CD4-positive, alpha-beta T cell treated with Interferon alpha-2 for 1 hour (primary cell): ENCODE measurements at regions not wholly inside any gene's neighbourhood (a gene's known extent, or its start where the extent isn't known, plus 50 kb on each side); places are given as distances from the start of the nearest gene placed in this dataset.

ENCODE experiments used
- DNase-seq, 2 donors: peaks; one replicate each; pipeline ENCODE4 v3.0.0-alpha.2; 2020 to 2022

DNA sequence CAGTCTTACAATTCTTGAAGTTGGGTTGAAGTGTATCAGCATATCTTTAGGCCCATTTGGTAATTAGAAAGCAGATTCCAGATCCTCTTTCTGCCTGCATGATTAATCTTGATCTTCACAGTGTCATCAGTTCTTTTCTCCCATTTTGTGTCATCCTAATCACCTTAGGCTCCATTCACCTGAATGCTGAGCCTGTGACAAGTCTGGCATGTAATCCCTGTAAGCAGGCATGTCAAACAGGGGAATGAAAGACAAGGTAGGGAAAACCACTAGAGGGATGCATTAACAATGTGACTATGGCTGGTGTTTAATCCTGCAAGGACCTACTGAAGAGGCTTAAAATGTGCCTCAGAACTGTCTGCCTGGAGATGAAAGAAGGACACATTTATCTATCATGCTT is 848.8 kb downstream of the TFAP2A start:
- DNase-seq: no peak

GRCh38 chr6:9564021-9564420 is 850.9 kb downstream of the TFAP2A start:
- DNase-seq: no peak

DNA sequence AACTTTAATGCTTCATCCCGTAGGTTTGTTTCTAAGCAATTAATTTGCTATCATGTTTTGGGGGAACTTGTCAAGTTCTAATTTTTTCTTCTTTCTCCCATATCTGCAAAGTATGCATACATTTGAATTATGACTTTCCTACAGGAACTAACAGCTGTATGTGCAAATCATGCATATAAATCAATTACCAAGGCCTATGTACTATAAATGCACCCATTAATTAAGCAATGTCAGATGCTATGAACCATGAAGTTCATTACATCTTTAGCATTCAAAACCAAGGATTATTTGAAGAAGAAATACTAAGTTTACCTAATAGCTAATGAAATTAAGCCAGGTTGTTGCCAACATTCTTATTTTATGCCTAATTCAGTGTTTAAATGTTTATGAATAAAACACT is 851.3 kb downstream of the TFAP2A start:
- DNase-seq: no peak

- no peak for DNase-seq
Observed at GRCh38 chr6:9554806-9555205, 860.1 kb downstream of the TFAP2A start.

DNA sequence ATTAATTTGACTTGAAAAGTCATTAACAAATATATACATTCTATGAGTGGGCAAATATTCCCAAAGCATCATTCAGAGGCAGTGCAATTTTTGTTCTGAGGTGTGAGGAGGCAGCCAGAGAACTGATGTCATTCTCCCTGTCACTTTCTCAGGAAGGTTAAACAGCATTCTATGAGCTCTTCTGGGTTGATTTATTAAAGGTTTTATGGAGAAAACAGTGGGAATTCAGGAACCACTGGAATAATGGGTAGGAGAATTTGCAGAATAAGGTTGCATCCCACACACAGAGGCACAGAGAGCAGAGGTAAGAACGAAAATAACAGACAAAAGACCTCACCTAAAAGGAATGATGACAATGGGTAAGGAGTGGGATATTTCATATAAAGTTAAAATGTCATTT is 860.6 kb downstream of the TFAP2A start:
- DNase-seq: no peak

GRCh38 chr6:9553002-9553401 is 861.9 kb downstream of the TFAP2A start:
- no peak for DNase-seq

DNA sequence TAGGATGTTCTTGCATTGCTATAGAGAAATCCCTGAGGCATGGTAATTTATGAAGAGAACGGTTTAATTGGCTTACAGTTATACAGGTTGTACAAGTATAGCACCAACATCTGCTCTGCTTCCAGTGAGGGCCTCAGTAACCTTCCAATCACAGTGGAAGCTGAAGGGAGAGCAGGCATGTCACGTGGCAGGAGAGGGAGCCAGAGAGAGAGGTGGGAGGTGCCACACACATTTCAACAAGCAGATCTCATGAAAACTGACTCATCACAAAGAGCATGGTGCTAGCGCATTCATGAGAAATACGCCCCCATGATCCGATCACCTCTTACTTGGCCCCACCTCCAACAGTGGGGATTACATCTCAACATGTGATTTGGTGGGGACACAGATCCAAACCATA is 871.2 kb downstream of the TFAP2A start:
- no peak for DNase-seq

GRCh38 chr6:9540534-9541126 is 874.2 kb downstream of the TFAP2A start:
- peak in 1 of 2 donors; percentile 8 for DNase-seq

GRCh38 chr6:9540126-9540525 is 874.7 kb downstream of the TFAP2A start:
- no peak for DNase-seq

DNA sequence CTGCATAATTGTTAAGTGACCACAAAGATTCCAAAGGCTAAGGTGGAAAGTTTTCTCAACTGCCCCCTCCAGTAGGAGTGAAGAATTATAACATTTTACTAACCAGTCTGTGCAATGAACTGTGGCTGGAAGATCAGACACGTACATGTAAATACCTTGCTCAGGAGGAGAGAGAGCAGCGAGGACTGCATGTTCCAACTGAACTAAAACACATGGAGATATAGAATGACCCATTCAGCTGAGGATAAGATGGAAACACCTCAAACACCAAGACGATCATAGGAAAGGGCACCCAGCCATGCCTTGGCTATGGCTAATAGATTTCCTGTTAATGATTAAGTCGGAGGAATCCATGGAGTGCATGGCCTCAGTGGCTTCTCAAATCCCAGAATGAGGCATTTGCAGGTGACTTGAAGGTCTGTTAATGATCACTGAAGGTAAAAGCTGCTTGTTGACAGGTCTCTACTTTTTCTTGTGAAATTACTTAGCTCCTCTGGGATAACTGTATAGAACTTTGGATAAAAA is 875.6 kb downstream of the TFAP2A start:
- DNase-seq: no peak

DNA sequence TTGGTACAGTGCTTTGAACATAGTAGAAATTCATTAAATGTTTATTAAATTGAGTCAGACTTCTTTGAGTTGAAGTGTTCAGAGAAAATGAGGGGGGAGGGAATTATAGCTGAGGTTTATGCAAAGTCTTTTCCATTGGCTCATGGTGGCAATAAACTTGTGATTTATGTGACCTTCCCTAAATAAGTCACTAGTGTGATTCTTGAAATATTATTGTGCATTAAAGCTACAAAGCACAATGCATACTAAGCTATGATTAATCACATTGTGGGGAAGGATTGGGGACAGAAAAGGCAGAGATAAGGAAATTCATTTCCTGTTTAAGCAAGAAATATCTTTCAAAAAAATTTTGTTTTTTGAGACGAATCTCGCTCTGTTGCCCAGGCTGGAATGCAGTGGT is 877.5 kb downstream of the TFAP2A start:
- no peak for DNase-seq

- DNase-seq: no peak
Observed at GRCh38 chr6:9535106-9535505, 879.8 kb downstream of the TFAP2A start.

GRCh38 chr6:9532621-9533557 is 882.0 kb downstream of the TFAP2A start:
- no peak for DNase-seq

- DNase-seq: no peak
Observed at GRCh38 chr6:9527679-9528286, 887.1 kb downstream of the TFAP2A start.

- DNase-seq: no peak
Observed at GRCh38 chr6:9523462-9523861, 891.4 kb downstream of the TFAP2A start.

GRCh38 chr6:9522101-9522500 is 892.8 kb downstream of the TFAP2A start:
- no peak for DNase-seq

GRCh38 chr6:9521152-9521530 is 893.7 kb downstream of the TFAP2A start:
- no peak for DNase-seq

DNA sequence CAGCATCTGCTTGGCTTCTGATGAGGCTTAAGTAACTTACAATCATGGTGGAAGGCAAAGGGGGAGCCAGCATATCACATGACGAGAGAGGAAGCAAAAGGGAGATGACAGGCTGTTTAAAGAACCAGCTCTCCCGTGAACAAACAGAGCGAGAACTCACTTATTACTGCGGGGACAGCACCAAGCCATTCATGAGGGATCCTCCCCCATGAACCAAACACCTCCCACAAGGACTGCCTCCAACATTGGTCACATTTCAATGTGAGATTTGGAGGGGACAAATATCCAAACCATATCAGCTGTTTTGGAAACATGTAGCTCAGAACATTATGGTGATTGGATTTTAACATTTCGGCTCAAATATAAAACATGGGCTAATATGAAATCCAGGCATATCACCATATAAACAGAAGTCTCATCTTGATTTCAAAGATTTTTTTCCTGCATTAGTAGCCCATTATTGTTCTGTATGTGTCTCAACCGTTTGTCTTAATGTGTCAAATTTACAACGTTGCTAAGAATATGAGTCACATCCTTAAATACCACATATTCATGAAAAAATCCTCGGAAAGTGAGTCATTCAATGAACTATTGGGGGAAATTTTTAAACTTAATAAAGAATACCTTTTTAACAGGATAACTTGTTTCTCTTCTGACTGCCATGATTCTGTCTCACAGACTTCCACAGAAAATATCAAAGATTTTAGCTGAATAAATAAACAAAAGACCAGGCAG is 894.3 kb downstream of the TFAP2A start:
- DNase-seq: no peak

DNA sequence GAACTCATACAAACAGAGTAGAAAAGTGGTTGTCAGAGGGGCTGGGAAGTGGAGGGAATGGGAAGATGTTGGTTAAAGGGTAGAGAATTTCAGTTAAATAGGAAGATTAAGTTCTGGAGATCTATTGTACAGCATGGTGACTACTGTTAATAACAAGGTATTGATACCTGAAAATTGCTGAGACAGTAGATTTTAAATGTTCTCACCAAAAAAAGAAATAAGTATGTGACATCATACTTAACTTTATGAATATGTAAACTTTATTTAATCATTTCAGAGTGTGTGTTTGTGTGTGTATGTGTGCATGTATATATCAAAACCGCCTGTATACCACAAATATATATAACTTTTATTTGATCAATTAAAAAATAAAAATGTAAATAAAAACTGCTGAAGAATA is 896.4 kb downstream of the TFAP2A start:
- DNase-seq: no peak

GRCh38 chr6:9517806-9518205 is 897.1 kb downstream of the TFAP2A start:
- DNase-seq: no peak

- no peak for DNase-seq
Observed at GRCh38 chr6:9515633-9516606, 899.0 kb downstream of the TFAP2A start.

GRCh38 chr6:9514146-9514545 is 900.7 kb downstream of the TFAP2A start:
- DNase-seq: no peak
